ENCODE measurements at regions not wholly inside any gene's neighbourhood (a gene's known extent, or its start where the extent isn't known, plus 50 kb on each side); places are given as distances from the start of the nearest gene placed in this dataset.
"Not testable (repeated sequence)": the region's sequence is repeated elsewhere in the genome, so short reads cannot be mapped to it uniquely, and the experiment has no call there.

DNA sequence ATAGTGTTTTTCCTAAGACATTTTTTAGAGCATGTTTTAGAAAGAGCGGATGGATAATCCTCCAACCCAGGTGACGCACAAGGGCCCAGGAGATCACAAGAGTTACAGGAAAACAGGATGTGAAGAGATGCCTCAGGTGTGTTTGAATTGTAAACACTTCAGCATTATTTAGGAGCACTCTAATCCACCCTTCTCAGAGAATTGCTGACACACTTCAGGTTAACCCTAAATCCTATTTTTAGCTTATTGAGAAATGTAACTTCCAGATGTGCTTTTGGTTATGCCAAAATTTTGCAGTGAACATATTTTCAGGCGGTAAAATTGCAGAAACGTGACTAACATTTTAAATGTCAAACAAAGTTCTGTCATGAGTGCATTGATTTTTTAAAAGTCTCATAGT is 755.4 kb upstream of the CTNND2 start:
- no peak for ATAC-seq
- no peak for TF ChIP-seq GLIS3 (CRISPR knock-in tag; IDR thresholded peaks at IDR 0.05)
- no peak for TF ChIP-seq RARB (CRISPR knock-in tag; IDR thresholded peaks at IDR 0.05)
- no peak for TF ChIP-seq SNAI2 (CRISPR knock-in tag; IDR thresholded peaks at IDR 0.05)
- TF ChIP-seq, protein P1, sequence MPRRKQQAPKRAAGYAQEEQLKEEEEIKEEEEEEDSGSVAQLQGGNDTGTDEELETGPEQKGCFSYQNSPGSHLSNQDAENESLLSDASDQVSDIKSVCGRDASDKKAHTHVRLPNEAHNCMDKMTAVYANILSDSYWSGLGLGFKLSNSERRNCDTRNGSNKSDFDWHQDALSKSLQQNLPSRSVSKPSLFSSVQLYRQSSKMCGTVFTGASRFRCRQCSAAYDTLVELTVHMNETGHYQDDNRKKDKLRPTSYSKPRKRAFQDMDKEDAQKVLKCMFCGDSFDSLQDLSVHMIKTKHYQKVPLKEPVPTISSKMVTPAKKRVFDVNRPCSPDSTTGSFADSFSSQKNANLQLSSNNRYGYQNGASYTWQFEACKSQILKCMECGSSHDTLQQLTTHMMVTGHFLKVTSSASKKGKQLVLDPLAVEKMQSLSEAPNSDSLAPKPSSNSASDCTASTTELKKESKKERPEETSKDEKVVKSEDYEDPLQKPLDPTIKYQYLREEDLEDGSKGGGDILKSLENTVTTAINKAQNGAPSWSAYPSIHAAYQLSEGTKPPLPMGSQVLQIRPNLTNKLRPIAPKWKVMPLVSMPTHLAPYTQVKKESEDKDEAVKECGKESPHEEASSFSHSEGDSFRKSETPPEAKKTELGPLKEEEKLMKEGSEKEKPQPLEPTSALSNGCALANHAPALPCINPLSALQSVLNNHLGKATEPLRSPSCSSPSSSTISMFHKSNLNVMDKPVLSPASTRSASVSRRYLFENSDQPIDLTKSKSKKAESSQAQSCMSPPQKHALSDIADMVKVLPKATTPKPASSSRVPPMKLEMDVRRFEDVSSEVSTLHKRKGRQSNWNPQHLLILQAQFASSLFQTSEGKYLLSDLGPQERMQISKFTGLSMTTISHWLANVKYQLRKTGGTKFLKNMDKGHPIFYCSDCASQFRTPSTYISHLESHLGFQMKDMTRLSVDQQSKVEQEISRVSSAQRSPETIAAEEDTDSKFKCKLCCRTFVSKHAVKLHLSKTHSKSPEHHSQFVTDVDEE (CRISPR knock-in tag; IDR thresholded peaks at IDR 0.05) = no peak
- TF ChIP-seq BACH2 (CRISPR knock-in tag; IDR thresholded peaks at IDR 0.05; ENCODE audit: borderline replicate concordance) = no peak
- TF ChIP-seq, protein P2, sequence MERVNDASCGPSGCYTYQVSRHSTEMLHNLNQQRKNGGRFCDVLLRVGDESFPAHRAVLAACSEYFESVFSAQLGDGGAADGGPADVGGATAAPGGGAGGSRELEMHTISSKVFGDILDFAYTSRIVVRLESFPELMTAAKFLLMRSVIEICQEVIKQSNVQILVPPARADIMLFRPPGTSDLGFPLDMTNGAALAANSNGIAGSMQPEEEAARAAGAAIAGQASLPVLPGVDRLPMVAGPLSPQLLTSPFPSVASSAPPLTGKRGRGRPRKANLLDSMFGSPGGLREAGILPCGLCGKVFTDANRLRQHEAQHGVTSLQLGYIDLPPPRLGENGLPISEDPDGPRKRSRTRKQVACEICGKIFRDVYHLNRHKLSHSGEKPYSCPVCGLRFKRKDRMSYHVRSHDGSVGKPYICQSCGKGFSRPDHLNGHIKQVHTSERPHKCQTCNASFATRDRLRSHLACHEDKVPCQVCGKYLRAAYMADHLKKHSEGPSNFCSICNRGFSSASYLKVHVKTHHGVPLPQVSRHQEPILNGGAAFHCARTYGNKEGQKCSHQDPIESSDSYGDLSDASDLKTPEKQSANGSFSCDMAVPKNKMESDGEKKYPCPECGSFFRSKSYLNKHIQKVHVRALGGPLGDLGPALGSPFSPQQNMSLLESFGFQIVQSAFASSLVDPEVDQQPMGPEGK (CRISPR knock-in tag; IDR thresholded peaks at IDR 0.05; ENCODE audit: borderline replicate concordance) = no peak
- no peak for TF ChIP-seq ZFP30 (CRISPR knock-in tag; IDR thresholded peaks at IDR 0.05)
- no peak for TF ChIP-seq ESRRG (CRISPR knock-in tag; IDR thresholded peaks at IDR 0.05)
- TF ChIP-seq, protein P3, sequence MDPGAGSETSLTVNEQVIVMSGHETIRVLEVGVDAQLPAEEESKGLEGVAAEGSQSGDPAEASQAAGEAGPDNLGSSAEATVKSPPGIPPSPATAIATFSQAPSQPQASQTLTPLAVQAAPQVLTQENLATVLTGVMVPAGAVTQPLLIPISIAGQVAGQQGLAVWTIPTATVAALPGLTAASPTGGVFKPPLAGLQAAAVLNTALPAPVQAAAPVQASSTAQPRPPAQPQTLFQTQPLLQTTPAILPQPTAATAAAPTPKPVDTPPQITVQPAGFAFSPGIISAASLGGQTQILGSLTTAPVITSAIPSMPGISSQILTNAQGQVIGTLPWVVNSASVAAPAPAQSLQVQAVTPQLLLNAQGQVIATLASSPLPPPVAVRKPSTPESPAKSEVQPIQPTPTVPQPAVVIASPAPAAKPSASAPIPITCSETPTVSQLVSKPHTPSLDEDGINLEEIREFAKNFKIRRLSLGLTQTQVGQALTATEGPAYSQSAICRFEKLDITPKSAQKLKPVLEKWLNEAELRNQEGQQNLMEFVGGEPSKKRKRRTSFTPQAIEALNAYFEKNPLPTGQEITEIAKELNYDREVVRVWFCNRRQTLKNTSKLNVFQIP (CRISPR knock-in tag; IDR thresholded peaks at IDR 0.05; ENCODE audit: borderline replicate concordance, low read depth) = no peak
- no peak for TF ChIP-seq TOX (CRISPR knock-in tag; IDR thresholded peaks at IDR 0.05; ENCODE audit: borderline replicate concordance)
- TF ChIP-seq ZFP3 (CRISPR knock-in tag; IDR thresholded peaks at IDR 0.05) = no peak
- TF ChIP-seq TCF4 (CRISPR knock-in tag; IDR thresholded peaks at IDR 0.05; ENCODE audit: borderline replicate concordance) = no peak
- TF ChIP-seq CSDC2 (CRISPR knock-in tag; IDR thresholded peaks at IDR 0.05) = no peak

DNA sequence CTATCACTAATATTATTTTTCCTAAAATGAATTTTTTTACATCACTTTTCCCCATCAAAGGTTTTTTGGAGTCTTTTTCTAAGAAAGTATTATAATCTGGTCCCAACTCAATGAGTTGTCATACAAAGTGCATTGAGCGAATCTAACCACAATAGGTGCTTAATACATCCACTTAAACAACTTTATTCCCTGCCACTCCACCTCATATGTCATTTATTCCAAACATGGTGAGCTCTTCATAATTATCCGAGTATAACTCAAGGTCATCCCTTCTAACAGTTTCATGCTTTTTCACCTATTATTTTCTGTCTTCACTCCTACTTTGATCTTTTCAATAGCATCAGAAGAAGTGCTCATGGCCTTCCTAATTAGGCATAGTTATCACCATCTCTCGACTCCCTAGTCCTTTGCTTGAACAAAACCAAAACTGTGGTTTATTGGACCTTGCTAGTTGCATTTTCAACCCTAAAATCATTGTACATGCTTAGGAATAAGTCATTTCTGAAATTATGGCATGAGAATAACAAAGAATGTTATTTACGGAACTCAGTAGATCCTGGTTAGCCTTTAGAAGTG is 754.7 kb upstream of the CTNND2 start:
- ATAC-seq = no peak
- TF ChIP-seq CSDC2 (CRISPR knock-in tag; IDR thresholded peaks at IDR 0.05) (no peak), GLIS3 (CRISPR knock-in tag; IDR thresholded peaks at IDR 0.05) (no peak), ISL1 (CRISPR knock-in tag; IDR thresholded peaks at IDR 0.05) (no peak), ZFP30 (CRISPR knock-in tag; IDR thresholded peaks at IDR 0.05) (no peak), OSR1 (CRISPR knock-in tag; IDR thresholded peaks at IDR 0.05) (no peak), ZC3H10 (CRISPR knock-in tag; IDR thresholded peaks at IDR 0.05) (no peak), TOX (CRISPR knock-in tag; IDR thresholded peaks at IDR 0.05; ENCODE audit: borderline replicate concordance) (no peak), RARB (CRISPR knock-in tag; IDR thresholded peaks at IDR 0.05) (no peak), ESRRG (CRISPR knock-in tag; IDR thresholded peaks at IDR 0.05) (no peak), ZNF70 (CRISPR knock-in tag; IDR thresholded peaks at IDR 0.05) (no peak), ZNF8 (CRISPR knock-in tag; IDR thresholded peaks at IDR 0.05) (no peak), ZFP3 (CRISPR knock-in tag; IDR thresholded peaks at IDR 0.05) (no peak), SNAI2 (CRISPR knock-in tag; IDR thresholded peaks at IDR 0.05) (no peak)
- TF ChIP-seq, protein P1 (CRISPR knock-in tag; IDR thresholded peaks at IDR 0.05) = no peak
- TF ChIP-seq, protein P4, sequence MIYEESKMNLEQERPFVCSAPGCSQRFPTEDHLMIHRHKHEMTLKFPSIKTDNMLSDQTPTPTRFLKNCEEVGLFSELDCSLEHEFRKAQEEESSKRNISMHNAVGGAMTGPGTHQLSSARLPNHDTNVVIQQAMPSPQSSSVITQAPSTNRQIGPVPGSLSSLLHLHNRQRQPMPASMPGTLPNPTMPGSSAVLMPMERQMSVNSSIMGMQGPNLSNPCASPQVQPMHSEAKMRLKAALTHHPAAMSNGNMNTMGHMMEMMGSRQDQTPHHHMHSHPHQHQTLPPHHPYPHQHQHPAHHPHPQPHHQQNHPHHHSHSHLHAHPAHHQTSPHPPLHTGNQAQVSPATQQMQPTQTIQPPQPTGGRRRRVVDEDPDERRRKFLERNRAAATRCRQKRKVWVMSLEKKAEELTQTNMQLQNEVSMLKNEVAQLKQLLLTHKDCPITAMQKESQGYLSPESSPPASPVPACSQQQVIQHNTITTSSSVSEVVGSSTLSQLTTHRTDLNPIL (CRISPR knock-in tag; IDR thresholded peaks at IDR 0.05; ENCODE audit: low read depth) = no peak
- TF ChIP-seq, protein P5, sequence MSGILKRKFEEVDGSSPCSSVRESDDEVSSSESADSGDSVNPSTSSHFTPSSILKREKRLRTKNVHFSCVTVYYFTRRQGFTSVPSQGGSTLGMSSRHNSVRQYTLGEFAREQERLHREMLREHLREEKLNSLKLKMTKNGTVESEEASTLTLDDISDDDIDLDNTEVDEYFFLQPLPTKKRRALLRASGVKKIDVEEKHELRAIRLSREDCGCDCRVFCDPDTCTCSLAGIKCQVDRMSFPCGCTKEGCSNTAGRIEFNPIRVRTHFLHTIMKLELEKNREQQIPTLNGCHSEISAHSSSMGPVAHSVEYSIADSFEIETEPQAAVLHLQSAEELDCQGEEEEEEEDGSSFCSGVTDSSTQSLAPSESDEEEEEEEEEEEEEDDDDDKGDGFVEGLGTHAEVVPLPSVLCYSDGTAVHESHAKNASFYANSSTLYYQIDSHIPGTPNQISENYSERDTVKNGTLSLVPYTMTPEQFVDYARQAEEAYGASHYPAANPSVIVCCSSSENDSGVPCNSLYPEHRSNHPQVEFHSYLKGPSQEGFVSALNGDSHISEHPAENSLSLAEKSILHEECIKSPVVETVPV (CRISPR knock-in tag; IDR thresholded peaks at IDR 0.05) = no peak

DNA sequence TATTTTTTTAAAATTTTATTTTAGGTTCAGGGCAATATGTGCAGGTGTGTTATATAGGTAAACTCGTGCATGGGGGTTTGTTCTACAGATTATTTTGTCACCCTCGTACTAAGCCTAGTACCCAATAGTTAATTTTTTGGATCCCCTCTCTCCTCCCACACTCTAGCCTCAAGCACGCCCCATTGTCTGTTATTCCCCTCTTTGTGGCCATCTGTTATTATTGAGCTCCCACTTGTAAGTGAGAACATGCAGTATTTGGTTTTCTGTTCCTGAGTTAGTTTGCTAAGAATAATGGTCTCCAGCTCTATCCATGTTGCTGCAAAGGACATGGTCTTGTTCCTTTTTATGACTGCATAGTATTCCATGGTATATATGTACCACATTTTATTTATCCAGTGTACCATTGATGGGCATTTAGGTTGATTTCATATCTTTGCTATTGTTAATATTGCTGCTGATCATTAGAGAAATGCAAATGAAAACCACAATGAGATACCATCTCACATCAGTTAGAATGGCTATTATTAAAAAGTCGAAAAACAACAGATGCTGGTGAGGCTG is 753.7 kb upstream of the CTNND2 start:
- ATAC-seq = not testable (repeated sequence)

Measured in SK-N-SH treated with all-trans-retinoic acid at 6 μM for 48 hours (cell line).